OCI-LY3 (cell line): ENCODE measurements at regions not wholly inside any gene's neighbourhood (a gene's known extent, or its start where the extent isn't known, plus 50 kb on each side); places are given as distances from the start of the nearest gene placed in this dataset.

Experiments used
- H2AFZ ChIP-seq: fragments of 200-600, 300-600 bp; shearing (Covaris generic); 2 replicates; pipeline ENCODE4 v1.6.0; 2014; ENCODE audit warnings: antibody characterized with exemption, low read depth, low read length
- H3K27ac ChIP-seq: fragments of 200-600, 300-600 bp; sonication (generic); 2 replicates; pipeline ENCODE4 v1.5.1; 2014; ENCODE audit warnings: mild to moderate bottlenecking, low read length, moderate library complexity, mixed read lengths
- H3K27me3 ChIP-seq: fragments of 200-600, 300-600 bp; sonication (generic); 2 replicates; pipeline ENCODE4 v1.6.1; 2014; ENCODE audit warnings: low read depth, low read length, mixed read lengths
- H3K36me3 ChIP-seq: fragments of 200-600, 300-600 bp; sonication (generic); replicated peaks from 2 replicates; pipeline ENCODE3; 2014; ENCODE audit warnings: low read depth, low read length, mixed read lengths
- H3K4me1 ChIP-seq: fragments of 300-600, 200-600 bp; sonication (generic); 2 replicates; pipeline ENCODE4 v1.6.1; 2014; ENCODE audit warnings: low read length, mixed read lengths
- H3K4me2 ChIP-seq: fragments of 200-600, 300-600 bp; sonication (generic); 2 replicates; pipeline ENCODE4 v1.6.1; 2014; ENCODE audit warnings: low read length, mixed read lengths
- H3K4me3 ChIP-seq: fragments of 300-600, 200-600 bp; sonication (generic); 2 replicates; pipeline ENCODE4 v1.5.1; 2014; ENCODE audit warnings: antibody characterized with exemption, mild to moderate bottlenecking, low read length, moderate library complexity
- H3K79me2 ChIP-seq: fragments of 300-600, 200-600 bp; shearing (Covaris generic); 2 replicates; pipeline ENCODE4 v1.6.1; 2014; ENCODE audit warnings: mild to moderate bottlenecking, low read length, mixed read lengths
- H3K9ac ChIP-seq: fragments of 300-600, 200-600 bp; shearing (Covaris generic); 2 replicates; pipeline ENCODE4 v1.6.0; 2014; ENCODE audit warnings: mild to moderate bottlenecking, low read length, moderate library complexity
- H3K9me3 ChIP-seq: fragments of 200-600, 300-600 bp; shearing (Covaris generic); 2 replicates; pipeline ENCODE4 v1.6.1; 2014; ENCODE audit warnings: low read length, mixed read lengths; ENCODE audit not compliant: insufficient read depth
- H4K20me1 ChIP-seq: fragments of 200-600, 300-600 bp; sonication (generic); 2 replicates; pipeline ENCODE4 v1.6.1; 2016; ENCODE audit warnings: low read length, mixed read lengths; ENCODE audit not compliant: insufficient read depth
- EZH2phosphoT487 ChIP-seq: fragments of 200-600 bp; shearing (Covaris generic); IDR thresholded peaks from 2 replicates; pipeline ENCODE4 v1.6.1; 2018; ENCODE audit warnings: antibody characterized with exemption, mixed run types, low read depth
- TF ChIP-seq, protein P1 (sequence below): fragments of 200-600, 300-600 bp; sonication (generic); IDR thresholded peaks from 2 replicates; pipeline ENCODE4 v1.5.1; 2014; ENCODE audit warnings: antibody characterized with exemption, low read length, low read depth

DNA sequence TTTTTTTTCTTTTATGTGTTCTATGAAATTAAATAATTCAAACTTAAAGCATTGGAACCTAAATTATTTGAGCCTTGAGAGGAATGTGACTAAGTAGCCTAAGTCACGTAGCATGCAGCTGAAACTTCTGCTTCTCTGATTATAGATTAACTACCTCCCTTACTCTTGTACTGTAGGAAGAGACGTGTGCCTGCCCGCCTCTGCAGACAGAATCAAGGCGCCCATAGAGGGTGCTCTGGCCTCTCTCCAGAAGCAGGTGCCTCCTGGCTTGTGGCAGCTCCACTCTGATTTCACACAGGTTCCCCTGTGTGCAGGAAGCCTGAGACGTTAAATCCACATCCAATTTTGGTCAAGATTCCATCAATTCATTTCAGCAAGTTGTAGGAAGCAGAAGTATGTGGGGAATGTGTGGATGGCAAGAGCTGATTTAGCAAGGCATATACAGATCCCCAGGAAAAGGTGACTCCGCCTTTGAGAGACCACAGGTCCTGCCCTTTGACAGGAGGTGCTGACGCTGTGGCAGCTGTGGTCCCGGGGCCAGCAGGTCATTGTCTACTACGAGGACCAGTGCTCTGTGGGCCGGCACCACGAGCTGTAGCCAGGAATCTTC is 1418.8 kb downstream of the CDH11 start:
- Histone ChIP-seq H3K4me3 (no peak overlapping the region), H3K9ac (no peak overlapping the region), H3K79me2 (no peaks in the 10 kb centered on the region), H3K4me1 (no peaks in the 10 kb centered on the region; the same call in 1 of the 2 replicates), H3K9me3 (no peaks in the 10 kb centered on the region), H3K36me3 (no peaks in the 10 kb centered on the region), H3K27ac (no peak overlapping the region), H2AFZ (no peak overlapping the region), H3K27me3 (no peaks in the 10 kb centered on the region), H4K20me1 (no peaks in the 10 kb centered on the region), H3K4me2 (0 out of 2 replicates have a peak overlapping the region, but pooled peaks have one; percentile 4)
- no peak for TF ChIP-seq EZH2phosphoT487
- TF ChIP-seq, protein P1, sequence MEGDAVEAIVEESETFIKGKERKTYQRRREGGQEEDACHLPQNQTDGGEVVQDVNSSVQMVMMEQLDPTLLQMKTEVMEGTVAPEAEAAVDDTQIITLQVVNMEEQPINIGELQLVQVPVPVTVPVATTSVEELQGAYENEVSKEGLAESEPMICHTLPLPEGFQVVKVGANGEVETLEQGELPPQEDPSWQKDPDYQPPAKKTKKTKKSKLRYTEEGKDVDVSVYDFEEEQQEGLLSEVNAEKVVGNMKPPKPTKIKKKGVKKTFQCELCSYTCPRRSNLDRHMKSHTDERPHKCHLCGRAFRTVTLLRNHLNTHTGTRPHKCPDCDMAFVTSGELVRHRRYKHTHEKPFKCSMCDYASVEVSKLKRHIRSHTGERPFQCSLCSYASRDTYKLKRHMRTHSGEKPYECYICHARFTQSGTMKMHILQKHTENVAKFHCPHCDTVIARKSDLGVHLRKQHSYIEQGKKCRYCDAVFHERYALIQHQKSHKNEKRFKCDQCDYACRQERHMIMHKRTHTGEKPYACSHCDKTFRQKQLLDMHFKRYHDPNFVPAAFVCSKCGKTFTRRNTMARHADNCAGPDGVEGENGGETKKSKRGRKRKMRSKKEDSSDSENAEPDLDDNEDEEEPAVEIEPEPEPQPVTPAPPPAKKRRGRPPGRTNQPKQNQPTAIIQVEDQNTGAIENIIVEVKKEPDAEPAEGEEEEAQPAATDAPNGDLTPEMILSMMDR: peak; percentile 20; the same call in 1 of the 2 replicates

DNA sequence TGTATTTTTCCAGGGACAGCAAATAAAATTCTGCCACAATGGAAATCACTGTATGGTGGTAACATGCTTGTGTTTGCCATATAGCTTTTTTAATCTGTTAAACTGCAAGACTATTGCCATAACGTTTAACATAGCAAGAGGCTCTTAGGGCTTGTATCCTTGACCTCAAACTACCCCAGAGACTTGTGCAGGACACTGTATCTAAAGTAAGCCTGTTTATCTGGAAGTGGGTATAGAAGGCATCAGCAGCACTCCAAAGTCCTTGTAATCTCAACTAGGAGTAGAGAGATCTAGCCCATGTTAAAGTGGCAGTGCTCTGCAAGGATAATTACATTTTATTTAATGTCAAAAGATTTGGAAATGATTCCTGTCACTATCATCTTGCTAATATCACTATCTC is 1424.1 kb downstream of the CDH11 start:
- no peak overlapping the region for H3K4me2 ChIP-seq
- H3K79me2 ChIP-seq: no peaks in the 10 kb centered on the region
- no peak overlapping the region for H2AFZ ChIP-seq
- H3K36me3 ChIP-seq: no peaks in the 10 kb centered on the region
- no peaks in the 10 kb centered on the region for H4K20me1 ChIP-seq
- no peak overlapping the region for H3K9ac ChIP-seq
- H3K4me3 ChIP-seq: no peak overlapping the region
- no peak overlapping the region for H3K27ac ChIP-seq
- no peaks in the 10 kb centered on the region for H3K27me3 ChIP-seq
- H3K9me3 ChIP-seq: no peaks in the 10 kb centered on the region
- no peaks in the 10 kb centered on the region; the same call in 1 of the 2 replicates for H3K4me1 ChIP-seq
- TF ChIP-seq, protein P1: no peak
- TF ChIP-seq EZH2phosphoT487: no peak

DNA sequence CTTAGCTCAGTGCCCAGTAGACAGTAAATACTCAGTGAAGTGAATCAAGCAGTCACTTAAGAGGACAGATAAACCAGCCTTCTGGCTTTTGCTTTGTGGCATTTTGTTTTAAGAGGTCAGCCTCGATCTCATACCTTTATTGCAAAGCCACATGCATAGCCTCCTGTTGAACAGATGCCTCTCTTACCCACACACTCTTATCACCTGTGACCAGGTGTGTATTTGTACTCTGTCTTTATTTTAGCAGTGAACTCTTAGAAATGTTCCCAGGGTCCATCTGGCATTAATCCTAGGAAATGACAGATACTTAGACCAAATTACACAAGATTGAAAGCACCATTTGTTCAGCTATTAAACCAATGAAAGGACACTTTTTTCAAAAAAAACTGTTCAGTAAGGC is 1426.5 kb downstream of the CDH11 start:
- H3K36me3 ChIP-seq: no peaks in the 10 kb centered on the region
- no peak overlapping the region for H3K9ac ChIP-seq
- H4K20me1 ChIP-seq: no peaks in the 10 kb centered on the region
- no peaks in the 10 kb centered on the region for H3K4me1 ChIP-seq
- no peaks in the 10 kb centered on the region for H3K9me3 ChIP-seq
- no peak overlapping the region for H3K4me3 ChIP-seq
- no peak overlapping the region for H3K27ac ChIP-seq
- no peak overlapping the region for H2AFZ ChIP-seq
- no peaks in the 10 kb centered on the region for H3K79me2 ChIP-seq
- TF ChIP-seq EZH2phosphoT487: no peak
- TF ChIP-seq, protein P1: no peak
- H3K27me3 ChIP-seq: no peaks in the 10 kb centered on the region
- no peak overlapping the region for H3K4me2 ChIP-seq

DNA sequence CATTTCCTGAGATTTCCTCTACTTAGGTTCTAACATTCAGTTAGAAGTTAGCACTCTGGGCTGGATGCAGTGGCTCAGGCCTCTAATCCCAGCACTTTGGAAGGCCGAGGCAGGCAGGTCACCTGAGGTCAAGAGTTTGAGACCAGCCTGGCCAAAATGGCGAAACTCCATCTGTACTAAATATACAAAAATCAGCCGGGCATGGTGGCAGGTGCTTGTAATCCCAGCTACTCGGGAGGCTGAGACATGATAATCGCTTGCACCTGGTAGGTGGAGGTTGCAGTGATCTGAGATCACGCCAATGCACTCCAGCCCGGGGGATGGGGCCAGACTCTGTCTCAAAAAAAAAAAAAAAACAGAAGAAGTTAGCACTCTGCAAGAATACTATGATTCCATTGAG is 1430.9 kb downstream of the CDH11 start:
- H3K9me3 ChIP-seq: no peaks in the 10 kb centered on the region
- no peaks in the 10 kb centered on the region for H3K79me2 ChIP-seq
- H3K36me3 ChIP-seq: no peaks in the 10 kb centered on the region
- H4K20me1 ChIP-seq: no peaks in the 10 kb centered on the region
- no peak overlapping the region for H3K27ac ChIP-seq
- H3K27me3 ChIP-seq: no peaks in the 10 kb centered on the region
- H3K4me1 ChIP-seq: no peaks in the 10 kb centered on the region
- H3K4me3 ChIP-seq: no peak overlapping the region
- TF ChIP-seq EZH2phosphoT487: no peak
- TF ChIP-seq, protein P1: no peak
- H3K9ac ChIP-seq: no peak overlapping the region
- no peak overlapping the region for H2AFZ ChIP-seq
- H3K4me2 ChIP-seq: no peak overlapping the region
